Kidney (tissue), 13 donors: ENCODE measurements at regions not wholly inside any gene's neighbourhood (a gene's known extent, or its start where the extent isn't known, plus 50 kb on each side); places are given as distances from the start of the nearest gene placed in this dataset.

Experiments used
- DNase-seq, 5 donors: peaks; one replicate each; pipeline ENCODE4 v3.0.0-alpha.2; 2013 to 2020
- FAIRE-seq: peaks from 2 replicates; lab custom pipeline; 2012; peaks lifted over from hg19 to GRCh38; lab: Jason Lieb, UNC
- H3K27ac ChIP-seq, 2 donors: one replicate each; pipeline ENCODE4 v1.7.0; 2013; ENCODE audit warnings: low read depth in 2 of 2, low read length in 2 of 2, inconsistent platforms in 1 of 2
- H3K27me3 ChIP-seq: one replicate; pipeline ENCODE4 v1.7.1; 2013; ENCODE audit warnings: low read length, inconsistent platforms; ENCODE audit not compliant: control insufficient read depth, insufficient read depth
- H3K36me3 ChIP-seq, 3 donors: one replicate each; pipeline versions ENCODE4 v1.7.0 to v1.7.1; 2013; ENCODE audit warnings: low read length in 3 of 3, control low read depth in 1 of 3, inconsistent platforms in 1 of 3; ENCODE audit not compliant: insufficient read depth in 3 of 3, control insufficient read depth in 2 of 3
- H3K4me1 ChIP-seq, 3 donors: one replicate each; pipeline versions ENCODE4 v1.7.0 to v1.7.1; 2013; ENCODE audit warnings: low read length in 3 of 3, inconsistent platforms in 1 of 3, low read depth in 1 of 3; ENCODE audit not compliant: control insufficient read depth in 2 of 3, insufficient read depth in 2 of 3
- H3K4me3 ChIP-seq, 3 donors: one replicate each; pipeline versions ENCODE4 v1.7.0 to v1.8.1; 2013; ENCODE audit warnings: low read length in 3 of 3, control low read depth in 1 of 3, inconsistent platforms in 1 of 3
- H3K9ac ChIP-seq, 3 donors: one replicate each; pipeline versions ENCODE4 v1.7.0 to v1.7.1; 2013; ENCODE audit warnings: low read length in 3 of 3, control low read depth in 1 of 3, inconsistent platforms in 1 of 3
- H3K9me3 ChIP-seq, 3 donors: one replicate each; pipeline versions ENCODE4 v1.7.0 to v1.7.1; 2013; ENCODE audit warnings: low read length in 3 of 3, control low read depth in 1 of 3, inconsistent platforms in 1 of 3; ENCODE audit not compliant: control insufficient read depth in 2 of 3, insufficient read depth in 1 of 3
- CTCF ChIP-seq: IDR thresholded peaks from 3 replicates; pipeline ENCODE4 v1.5.1; 2012; ENCODE audit warnings: mild to moderate bottlenecking, moderate library complexity, borderline replicate concordance; ENCODE audit not compliant: insufficient read depth; ENCODE audit errors: extremely low read depth
- intact Hi-C: fragments of 100-400 bp; cut with DNase I; formaldehyde crosslinking; loops from one replicate; pipeline ENCODE4 v1.11.1; 2022
- donor health status: control.
- donor health status: control.
- donor health status: control.
- donor health status: control.
- donor health status: control.
- donor health status: DM: yes; HTN: yes; CAD: no.
- donor health status: Normal renal cell carcinoma (clear cell type).

- Histone ChIP-seq H3K9ac (no peak overlapping the region), H3K36me3 (no peaks in the 10 kb centered on the region), H3K9me3 (no peaks in the 10 kb centered on the region), H3K27me3 (no peaks in the 10 kb centered on the region), H3K4me3 (no peak overlapping the region), H3K27ac (no peak overlapping the region), H3K4me1 (no peaks in the 10 kb centered on the region)
- intact Hi-C loops = no loop called here
- DNase-seq (no peak), FAIRE-seq (no peak)
- no peak for TF ChIP-seq CTCF
Measured at GRCh38 chr15:100794008-100794407, 85.6 kb upstream of the ALDH1A3 start.

GRCh38 chr15:100801256-100801900 lies 78.3 kb upstream of the ALDH1A3 start:
- Histone ChIP-seq H3K4me1 (no peaks in the 10 kb centered on the region), H3K9ac (no peak overlapping the region), H3K9me3 (peaks cover 0 to 3% (median 0%) of the 10 kb centered on the region in 3 donors), H3K4me3 (no peak overlapping the region), H3K36me3 (no peaks in the 10 kb centered on the region), H3K27me3 (no peaks in the 10 kb centered on the region), H3K27ac (no peak overlapping the region)
- DNase-seq = no peak
- no peak for TF ChIP-seq CTCF
- FAIRE-seq = no peak
- intact Hi-C loops = no loop called here

- Histone ChIP-seq H3K9me3 (peaks cover 0 to 3% (median 0%) of the 10 kb centered on the region in 3 donors), H3K9ac (no peak overlapping the region), H3K4me1 (no peaks in the 10 kb centered on the region), H3K36me3 (no peaks in the 10 kb centered on the region), H3K27me3 (no peaks in the 10 kb centered on the region), H3K4me3 (no peak overlapping the region), H3K27ac (no peak overlapping the region)
- intact Hi-C loops = no loop called here
- FAIRE-seq (no peak), DNase-seq (no peak)
- TF ChIP-seq CTCF = no peak
Measured at GRCh38 chr15:100802421-100803170, 77.0 kb upstream of the ALDH1A3 start.
